ENCODE measurements at regions not wholly inside any gene's neighbourhood (a gene's known extent, or its start where the extent isn't known, plus 50 kb on each side); places are given as distances from the start of the nearest gene placed in this dataset.
"Not testable (repeated sequence)": the region's sequence is repeated elsewhere in the genome, so short reads cannot be mapped to it uniquely, and the experiment has no call there.

DNA sequence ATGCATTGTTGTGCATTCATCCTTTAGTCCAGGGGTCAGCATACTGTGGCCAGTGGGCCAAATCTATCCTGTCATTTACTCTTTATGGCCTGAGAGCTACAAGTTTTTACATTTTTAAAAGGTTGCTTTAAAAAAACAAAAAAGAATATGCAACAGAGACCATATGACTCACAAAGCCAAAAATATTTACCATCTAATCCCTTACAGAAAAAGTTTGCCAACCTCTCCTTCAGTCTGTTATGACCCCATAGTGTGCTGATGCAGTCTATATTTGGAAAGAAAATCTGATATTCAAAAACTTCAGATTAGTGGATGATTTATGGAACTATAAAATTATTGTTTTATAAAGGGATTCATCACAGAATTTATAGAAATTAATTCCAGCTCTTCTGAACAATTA is 237.5 kb upstream of the IL12A start (continued):
- TF ChIP-seq ZC3H10 (CRISPR knock-in tag; IDR thresholded peaks at IDR 0.05) (no peak), TCF4 (CRISPR knock-in tag; IDR thresholded peaks at IDR 0.05; ENCODE audit: borderline replicate concordance) (no peak), CSDC2 (CRISPR knock-in tag; IDR thresholded peaks at IDR 0.05) (no peak)
- TF ChIP-seq, protein P1, sequence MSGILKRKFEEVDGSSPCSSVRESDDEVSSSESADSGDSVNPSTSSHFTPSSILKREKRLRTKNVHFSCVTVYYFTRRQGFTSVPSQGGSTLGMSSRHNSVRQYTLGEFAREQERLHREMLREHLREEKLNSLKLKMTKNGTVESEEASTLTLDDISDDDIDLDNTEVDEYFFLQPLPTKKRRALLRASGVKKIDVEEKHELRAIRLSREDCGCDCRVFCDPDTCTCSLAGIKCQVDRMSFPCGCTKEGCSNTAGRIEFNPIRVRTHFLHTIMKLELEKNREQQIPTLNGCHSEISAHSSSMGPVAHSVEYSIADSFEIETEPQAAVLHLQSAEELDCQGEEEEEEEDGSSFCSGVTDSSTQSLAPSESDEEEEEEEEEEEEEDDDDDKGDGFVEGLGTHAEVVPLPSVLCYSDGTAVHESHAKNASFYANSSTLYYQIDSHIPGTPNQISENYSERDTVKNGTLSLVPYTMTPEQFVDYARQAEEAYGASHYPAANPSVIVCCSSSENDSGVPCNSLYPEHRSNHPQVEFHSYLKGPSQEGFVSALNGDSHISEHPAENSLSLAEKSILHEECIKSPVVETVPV (CRISPR knock-in tag; IDR thresholded peaks at IDR 0.05): no peak

DNA sequence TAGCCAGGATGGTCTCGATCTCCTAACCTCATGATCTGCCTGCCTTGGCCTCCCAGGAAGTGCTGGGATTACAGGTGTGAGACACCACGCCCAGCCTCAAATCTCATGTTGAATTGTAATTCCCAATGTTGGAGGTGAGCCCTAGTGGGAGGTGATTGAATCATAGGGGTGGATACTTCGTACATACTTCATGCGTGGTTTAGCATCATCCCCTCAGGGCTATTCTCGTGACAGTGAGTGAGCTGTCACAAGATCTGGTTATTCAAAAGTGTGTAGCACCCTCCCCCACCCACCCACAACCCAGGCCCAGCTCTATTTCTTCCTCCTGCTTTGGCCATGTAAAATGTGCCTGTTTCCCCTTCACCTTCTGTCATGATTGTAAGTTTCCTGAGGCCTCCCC is 236.9 kb upstream of the IL12A start:
- no peak for TF ChIP-seq PPARA (CRISPR knock-in tag; IDR thresholded peaks at IDR 0.05; ENCODE audit: borderline replicate concordance)
- TF ChIP-seq ESRRG (CRISPR knock-in tag; IDR thresholded peaks at IDR 0.05): no peak
- TF ChIP-seq, protein P1 (CRISPR knock-in tag; IDR thresholded peaks at IDR 0.05): no peak
- no peak for TF ChIP-seq GLIS3 (CRISPR knock-in tag; IDR thresholded peaks at IDR 0.05)
- no peak for TF ChIP-seq TOX (CRISPR knock-in tag; IDR thresholded peaks at IDR 0.05; ENCODE audit: borderline replicate concordance)
- TF ChIP-seq, protein P2, sequence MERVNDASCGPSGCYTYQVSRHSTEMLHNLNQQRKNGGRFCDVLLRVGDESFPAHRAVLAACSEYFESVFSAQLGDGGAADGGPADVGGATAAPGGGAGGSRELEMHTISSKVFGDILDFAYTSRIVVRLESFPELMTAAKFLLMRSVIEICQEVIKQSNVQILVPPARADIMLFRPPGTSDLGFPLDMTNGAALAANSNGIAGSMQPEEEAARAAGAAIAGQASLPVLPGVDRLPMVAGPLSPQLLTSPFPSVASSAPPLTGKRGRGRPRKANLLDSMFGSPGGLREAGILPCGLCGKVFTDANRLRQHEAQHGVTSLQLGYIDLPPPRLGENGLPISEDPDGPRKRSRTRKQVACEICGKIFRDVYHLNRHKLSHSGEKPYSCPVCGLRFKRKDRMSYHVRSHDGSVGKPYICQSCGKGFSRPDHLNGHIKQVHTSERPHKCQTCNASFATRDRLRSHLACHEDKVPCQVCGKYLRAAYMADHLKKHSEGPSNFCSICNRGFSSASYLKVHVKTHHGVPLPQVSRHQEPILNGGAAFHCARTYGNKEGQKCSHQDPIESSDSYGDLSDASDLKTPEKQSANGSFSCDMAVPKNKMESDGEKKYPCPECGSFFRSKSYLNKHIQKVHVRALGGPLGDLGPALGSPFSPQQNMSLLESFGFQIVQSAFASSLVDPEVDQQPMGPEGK (CRISPR knock-in tag; IDR thresholded peaks at IDR 0.05; ENCODE audit: borderline replicate concordance): no peak
- TF ChIP-seq OSR1 (CRISPR knock-in tag; IDR thresholded peaks at IDR 0.05): no peak
- TF ChIP-seq SNAI2 (CRISPR knock-in tag; IDR thresholded peaks at IDR 0.05): no peak
- TF ChIP-seq, protein P3, sequence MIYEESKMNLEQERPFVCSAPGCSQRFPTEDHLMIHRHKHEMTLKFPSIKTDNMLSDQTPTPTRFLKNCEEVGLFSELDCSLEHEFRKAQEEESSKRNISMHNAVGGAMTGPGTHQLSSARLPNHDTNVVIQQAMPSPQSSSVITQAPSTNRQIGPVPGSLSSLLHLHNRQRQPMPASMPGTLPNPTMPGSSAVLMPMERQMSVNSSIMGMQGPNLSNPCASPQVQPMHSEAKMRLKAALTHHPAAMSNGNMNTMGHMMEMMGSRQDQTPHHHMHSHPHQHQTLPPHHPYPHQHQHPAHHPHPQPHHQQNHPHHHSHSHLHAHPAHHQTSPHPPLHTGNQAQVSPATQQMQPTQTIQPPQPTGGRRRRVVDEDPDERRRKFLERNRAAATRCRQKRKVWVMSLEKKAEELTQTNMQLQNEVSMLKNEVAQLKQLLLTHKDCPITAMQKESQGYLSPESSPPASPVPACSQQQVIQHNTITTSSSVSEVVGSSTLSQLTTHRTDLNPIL (CRISPR knock-in tag; IDR thresholded peaks at IDR 0.05; ENCODE audit: low read depth): no peak
- TF ChIP-seq ZNF70 (CRISPR knock-in tag; IDR thresholded peaks at IDR 0.05): no peak
- TF ChIP-seq ISL1 (CRISPR knock-in tag; IDR thresholded peaks at IDR 0.05): no peak
- TF ChIP-seq ZC3H10 (CRISPR knock-in tag; IDR thresholded peaks at IDR 0.05): no peak
- TF ChIP-seq ZNF565 (CRISPR knock-in tag; conservative IDR thresholded peaks at IDR 0.05; ENCODE audit: low read depth): no peak
- no peak for TF ChIP-seq ZFP30 (CRISPR knock-in tag; IDR thresholded peaks at IDR 0.05)
- TF ChIP-seq, protein P4, sequence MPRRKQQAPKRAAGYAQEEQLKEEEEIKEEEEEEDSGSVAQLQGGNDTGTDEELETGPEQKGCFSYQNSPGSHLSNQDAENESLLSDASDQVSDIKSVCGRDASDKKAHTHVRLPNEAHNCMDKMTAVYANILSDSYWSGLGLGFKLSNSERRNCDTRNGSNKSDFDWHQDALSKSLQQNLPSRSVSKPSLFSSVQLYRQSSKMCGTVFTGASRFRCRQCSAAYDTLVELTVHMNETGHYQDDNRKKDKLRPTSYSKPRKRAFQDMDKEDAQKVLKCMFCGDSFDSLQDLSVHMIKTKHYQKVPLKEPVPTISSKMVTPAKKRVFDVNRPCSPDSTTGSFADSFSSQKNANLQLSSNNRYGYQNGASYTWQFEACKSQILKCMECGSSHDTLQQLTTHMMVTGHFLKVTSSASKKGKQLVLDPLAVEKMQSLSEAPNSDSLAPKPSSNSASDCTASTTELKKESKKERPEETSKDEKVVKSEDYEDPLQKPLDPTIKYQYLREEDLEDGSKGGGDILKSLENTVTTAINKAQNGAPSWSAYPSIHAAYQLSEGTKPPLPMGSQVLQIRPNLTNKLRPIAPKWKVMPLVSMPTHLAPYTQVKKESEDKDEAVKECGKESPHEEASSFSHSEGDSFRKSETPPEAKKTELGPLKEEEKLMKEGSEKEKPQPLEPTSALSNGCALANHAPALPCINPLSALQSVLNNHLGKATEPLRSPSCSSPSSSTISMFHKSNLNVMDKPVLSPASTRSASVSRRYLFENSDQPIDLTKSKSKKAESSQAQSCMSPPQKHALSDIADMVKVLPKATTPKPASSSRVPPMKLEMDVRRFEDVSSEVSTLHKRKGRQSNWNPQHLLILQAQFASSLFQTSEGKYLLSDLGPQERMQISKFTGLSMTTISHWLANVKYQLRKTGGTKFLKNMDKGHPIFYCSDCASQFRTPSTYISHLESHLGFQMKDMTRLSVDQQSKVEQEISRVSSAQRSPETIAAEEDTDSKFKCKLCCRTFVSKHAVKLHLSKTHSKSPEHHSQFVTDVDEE (CRISPR knock-in tag; IDR thresholded peaks at IDR 0.05): no peak
- TF ChIP-seq, protein P5, sequence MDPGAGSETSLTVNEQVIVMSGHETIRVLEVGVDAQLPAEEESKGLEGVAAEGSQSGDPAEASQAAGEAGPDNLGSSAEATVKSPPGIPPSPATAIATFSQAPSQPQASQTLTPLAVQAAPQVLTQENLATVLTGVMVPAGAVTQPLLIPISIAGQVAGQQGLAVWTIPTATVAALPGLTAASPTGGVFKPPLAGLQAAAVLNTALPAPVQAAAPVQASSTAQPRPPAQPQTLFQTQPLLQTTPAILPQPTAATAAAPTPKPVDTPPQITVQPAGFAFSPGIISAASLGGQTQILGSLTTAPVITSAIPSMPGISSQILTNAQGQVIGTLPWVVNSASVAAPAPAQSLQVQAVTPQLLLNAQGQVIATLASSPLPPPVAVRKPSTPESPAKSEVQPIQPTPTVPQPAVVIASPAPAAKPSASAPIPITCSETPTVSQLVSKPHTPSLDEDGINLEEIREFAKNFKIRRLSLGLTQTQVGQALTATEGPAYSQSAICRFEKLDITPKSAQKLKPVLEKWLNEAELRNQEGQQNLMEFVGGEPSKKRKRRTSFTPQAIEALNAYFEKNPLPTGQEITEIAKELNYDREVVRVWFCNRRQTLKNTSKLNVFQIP (CRISPR knock-in tag; IDR thresholded peaks at IDR 0.05; ENCODE audit: borderline replicate concordance, low read depth): no peak
- TF ChIP-seq RARB (CRISPR knock-in tag; IDR thresholded peaks at IDR 0.05): no peak
- no peak for TF ChIP-seq ARNTL (CRISPR knock-in tag; IDR thresholded peaks at IDR 0.05; ENCODE audit: borderline replicate concordance, low read depth)
- TF ChIP-seq CSDC2 (CRISPR knock-in tag; IDR thresholded peaks at IDR 0.05): no peak
- no peak for ATAC-seq

DNA sequence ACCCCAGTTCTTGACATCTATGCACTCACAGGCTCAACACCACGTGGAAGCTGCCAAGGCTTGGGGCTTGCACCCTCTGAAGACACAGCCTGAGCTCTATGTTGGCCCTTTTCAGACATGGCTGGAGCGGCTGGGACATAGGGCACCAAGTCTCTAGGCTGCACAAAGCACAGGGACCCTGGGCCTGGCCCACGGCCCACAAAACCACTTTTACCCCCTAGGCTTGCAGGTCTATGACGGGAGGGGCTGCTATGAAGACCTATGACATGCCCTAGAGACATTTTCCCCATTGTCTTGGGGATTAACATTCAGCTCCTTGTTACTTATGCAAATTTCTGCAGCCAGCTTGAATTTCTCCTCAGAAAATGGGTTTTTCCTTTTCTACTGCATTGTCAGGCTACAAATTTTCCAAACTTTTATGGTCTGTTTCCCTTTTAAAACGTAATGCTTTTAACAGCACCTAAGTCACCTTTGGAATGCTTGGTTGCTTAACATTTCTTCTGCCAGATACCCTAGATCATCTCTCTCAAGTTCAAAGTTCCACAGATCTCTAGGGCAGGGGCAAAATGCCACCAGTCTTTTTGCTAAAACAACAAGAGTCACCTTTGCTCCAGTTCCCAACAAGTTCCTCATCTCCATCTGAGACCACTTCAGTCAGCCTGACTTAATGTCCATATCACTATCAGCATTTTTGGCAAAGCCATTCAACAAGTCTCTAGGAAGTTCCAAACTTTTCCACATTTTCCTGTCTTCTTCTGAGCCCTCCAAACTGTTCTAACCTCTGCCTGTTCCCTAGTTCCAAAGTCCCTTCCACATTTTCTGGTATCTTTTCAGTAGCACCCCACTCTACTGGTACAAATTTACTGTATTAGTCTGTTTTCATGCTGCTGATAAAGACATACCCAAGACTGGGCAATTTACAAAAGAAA is 232.1 kb upstream of the IL12A start:
- not testable (repeated sequence) for ATAC-seq

Data from SK-N-SH treated with all-trans-retinoic acid at 6 μM for 48 hours (cell line).